ENCODE measurements at regions not wholly inside any gene's neighbourhood (a gene's known extent, or its start where the extent isn't known, plus 50 kb on each side); places are given as distances from the start of the nearest gene placed in this dataset.
A peak's percentile ranks its signal among the peaks of the same experiment; 100 is the strongest.

GRCh38 chr6:88378639-88379038 is 212.5 kb upstream of the CNR1 start:
- DNase-seq = no peak

DNA sequence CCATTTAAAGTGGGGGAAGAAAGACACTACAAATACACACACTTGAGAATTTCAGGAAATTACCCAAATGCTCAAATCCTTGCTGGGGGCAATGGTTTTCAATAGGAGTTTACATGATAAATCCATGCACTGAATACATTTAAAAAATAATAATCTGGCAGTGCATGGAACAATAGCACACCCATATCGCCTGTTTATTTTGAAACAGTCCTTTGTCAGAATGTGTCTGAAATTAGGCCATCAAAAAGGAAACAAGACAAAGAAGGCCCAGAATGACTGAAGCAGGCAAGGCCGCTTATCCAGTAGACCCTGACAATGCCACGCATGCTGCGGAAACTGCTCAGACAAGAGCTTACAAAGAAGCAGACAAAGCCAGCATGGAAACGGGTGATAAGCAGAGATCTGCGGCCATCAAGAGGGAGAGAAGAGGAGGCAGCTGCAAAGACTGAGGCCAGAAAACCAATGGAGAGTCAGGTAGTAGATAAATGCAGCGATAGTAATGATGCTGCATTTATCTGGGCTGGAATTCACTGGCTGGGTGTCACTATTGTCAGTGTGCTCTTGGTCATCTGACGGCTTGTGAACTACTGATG is 211.9 kb upstream of the CNR1 start:
- no peak for DNase-seq

DNA sequence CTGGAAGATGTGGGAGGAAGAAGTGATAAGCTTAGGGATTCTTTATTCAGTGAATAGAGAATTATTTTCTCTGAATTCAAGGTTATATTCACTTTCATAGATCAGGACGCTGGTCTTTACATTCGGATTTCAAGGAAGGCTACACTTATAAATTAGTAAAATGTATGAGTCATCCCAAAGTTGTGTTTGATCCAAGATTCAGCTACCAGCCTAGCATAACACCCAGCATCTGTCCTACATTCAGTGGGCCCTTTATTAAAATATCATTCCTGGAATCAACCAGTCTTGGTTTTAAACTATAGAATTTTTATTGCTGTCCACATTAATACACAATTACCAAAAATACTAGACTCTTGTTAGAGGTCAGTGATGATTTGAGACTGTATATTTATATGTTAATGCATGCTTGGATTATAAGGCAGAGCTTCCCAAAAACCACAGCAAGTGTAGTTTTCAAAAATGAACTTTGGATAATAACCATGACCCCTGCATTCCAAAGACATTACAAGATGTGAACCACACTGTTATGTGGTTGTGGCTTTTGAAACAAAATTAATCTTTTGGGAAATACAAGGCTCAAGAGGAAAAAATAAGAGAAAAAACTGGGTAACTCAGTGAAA is 210.7 kb upstream of the CNR1 start:
- DNase-seq = no peak

DNA sequence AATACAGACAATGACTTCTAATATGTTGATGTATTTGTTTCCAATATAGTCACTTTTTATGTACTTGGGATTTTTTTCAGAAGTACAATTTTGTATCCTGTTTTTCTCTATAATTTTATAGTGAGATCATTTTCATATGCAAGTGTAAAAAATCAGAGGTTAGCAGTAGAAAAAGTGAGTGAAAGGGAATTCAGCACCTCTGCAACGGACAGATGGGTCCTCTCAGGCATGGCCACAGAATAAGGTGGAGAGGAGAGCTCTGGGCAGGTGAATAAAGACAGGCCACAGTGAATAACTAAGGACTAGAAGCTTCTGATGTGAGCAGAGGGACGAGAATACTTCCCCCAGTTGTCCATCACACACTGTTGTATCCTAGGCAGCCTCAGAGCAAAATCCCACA is 210.1 kb upstream of the CNR1 start:
- no peak for DNase-seq

GRCh38 chr6:88374553-88374952 is 208.4 kb upstream of the CNR1 start:
- no peak for DNase-seq

DNA sequence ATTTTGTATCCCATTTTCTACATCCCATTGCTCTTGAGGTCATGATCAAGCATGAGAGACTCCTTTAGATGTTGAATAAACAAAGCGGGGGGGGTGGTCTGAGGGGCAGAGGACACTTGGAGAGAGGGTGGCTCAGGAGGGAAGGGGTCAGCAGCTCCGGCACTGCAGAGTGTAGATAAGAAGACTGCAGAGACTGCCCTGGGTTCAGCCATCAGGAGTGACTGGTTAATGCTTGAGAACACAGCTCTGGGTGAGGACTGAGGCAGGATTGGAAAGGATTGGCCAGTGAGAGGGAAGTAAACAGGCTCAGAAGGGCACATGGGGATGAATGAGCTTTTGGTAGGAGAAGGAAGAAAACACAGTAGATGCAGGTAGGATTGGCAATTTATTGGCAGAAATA is 205.3 kb upstream of the CNR1 start:
- DNase-seq = no peak

DNA sequence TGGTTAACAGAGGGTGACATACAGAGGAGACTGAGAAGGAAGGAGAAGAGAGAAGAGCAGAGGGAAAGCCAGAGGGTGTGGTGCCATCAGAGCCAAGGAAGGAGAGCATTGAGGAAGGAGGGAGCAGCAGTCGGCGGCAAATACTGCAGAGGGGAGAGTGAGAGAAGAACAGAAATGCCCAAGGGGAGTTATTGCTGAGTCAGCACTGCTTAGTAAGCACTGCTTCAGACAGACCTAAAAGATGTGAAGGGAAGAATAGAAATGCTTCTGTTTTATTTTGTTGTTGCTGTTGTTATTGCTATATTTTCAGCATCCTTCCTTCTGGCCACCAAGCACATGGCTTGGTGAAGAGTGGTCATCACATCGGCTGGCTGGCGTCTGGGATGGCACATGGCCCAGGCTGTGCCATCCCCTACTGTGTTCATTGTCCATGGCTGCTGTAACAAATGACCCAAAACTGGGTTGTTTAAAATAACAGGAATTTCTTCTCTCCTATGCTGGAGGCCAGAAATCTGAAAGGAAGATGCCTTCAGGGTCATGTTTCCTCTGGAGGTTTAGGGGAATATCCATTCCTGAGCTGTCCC is 204.1 kb upstream of the CNR1 start:
- DNase-seq = no peak

GRCh38 chr6:88369262-88369661 is 203.1 kb upstream of the CNR1 start:
- no peak for DNase-seq

- DNase-seq = no peak
Measured at GRCh38 chr6:88368071-88368787, 202.1 kb upstream of the CNR1 start.

DNA sequence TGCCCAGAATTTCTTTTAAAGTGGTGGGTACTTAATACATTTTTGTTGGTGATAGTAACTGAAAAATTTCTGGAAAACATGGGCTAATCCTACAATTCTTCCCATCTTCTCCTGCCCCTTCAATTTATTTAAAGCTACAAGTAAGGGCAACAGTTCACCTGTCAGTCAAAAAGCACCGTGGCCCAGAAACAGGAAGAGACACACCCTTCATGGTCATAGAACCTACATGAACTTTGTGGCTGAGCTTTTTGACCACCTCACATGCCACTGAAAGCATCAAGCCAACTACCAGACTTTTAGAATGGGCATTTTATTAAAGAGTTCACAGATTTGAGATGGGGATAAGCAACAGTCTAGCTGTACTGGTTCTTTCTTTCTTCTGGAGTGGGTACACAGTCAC is 201.1 kb upstream of the CNR1 start:
- no peak for DNase-seq

- no peak for DNase-seq
Measured at GRCh38 chr6:88366672-88367071, 200.5 kb upstream of the CNR1 start.

DNA sequence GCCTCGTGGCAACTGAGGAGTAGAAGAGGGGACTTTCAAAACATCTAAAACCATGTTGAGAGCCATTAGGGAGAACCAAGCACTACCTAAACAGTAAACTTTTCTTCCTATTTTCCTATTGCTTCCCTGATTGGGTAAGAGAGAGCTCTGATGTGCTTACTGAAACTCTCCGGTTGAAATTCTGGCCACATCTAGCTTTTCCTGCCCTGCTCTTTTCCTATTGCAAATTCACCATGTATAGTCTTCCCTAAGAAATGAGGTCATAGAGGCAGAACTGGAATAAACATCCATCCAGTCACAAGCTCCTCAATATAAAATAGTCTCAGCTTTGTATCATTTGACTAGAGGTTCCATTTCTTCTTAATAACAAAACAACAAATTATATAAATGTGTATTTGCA is 199.5 kb upstream of the CNR1 start:
- no peak for DNase-seq

DNA sequence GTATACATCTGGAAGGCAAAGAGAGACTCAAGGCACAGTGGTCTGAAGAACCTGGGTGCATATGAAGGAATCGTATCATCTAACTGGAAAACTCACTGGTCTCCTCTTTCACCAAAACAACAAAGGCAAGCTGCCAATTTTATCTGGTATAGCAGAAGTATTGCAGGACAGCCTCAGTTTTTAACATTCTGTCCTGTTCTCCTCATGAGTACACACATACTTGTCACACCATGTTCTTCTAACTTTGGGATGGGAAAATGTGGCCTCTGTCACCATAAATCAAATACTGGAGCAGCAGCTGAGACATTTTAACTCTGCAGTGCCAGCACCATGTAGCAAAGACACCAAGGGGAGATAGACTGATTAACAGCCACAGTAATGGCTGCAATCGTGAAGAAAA is 199.1 kb upstream of the CNR1 start:
- no peak for DNase-seq

DNA sequence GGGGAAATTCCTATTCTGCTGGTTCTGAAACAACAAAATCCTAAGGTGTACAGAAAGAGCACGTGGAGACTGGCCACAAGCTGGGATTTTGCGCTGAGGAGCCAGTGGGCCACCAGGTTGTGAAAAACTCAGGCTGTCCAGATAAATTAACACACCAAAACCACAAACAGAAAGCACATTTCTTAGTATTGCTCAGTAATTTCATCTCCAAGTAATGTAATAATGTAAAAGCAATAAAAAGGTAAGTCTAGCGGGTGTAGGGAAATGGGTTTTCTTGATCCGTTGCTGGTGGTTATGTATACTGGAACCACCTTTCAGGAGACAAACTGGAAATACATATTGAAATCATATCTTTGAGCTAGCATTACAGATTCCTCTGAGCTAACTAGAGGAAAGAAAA is 195.6 kb upstream of the CNR1 start:
- DNase-seq = no peak

GRCh38 chr6:88361298-88361697 is 195.2 kb upstream of the CNR1 start:
- DNase-seq = no peak

DNA sequence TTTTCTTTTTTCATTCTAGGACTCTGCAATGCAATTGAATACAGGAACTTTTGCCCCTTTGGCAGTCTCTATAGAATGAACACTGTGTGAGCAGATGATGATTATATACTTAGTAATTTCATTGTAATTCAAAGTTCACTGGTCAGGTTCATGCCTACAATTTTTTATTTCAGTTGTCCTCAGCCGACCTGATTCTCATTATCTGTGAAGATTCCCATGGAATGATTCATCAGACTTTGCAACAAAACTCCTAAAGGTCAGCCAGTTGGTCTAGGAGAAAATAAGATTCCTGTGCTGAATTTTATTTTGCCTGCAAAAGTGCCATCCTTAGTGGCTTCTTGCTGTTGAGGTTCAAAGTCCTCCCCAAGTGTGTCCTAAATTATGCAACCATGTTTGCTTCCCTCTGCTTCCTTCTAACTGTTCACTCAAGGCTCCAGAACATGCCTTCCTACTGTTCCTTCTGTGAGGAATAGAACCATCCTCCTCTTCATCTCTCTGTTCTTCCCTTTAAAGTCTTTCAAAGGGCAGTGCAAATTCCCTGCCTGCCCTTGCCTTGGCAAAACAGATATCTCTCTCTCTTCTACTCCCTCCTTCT is 194.2 kb upstream of the CNR1 start:
- no peak for DNase-seq

GRCh38 chr6:88359530-88360202 is 193.5 kb upstream of the CNR1 start:
- DNase-seq = peak; percentile 21

GRCh38 chr6:88358846-88359245 is 192.7 kb upstream of the CNR1 start:
- DNase-seq = no peak

GRCh38 chr6:88349511-88349910 is 183.4 kb upstream of the CNR1 start:
- DNase-seq = no peak

- DNase-seq = no peak
Measured at GRCh38 chr6:88342336-88342735, 176.2 kb upstream of the CNR1 start.

DNA sequence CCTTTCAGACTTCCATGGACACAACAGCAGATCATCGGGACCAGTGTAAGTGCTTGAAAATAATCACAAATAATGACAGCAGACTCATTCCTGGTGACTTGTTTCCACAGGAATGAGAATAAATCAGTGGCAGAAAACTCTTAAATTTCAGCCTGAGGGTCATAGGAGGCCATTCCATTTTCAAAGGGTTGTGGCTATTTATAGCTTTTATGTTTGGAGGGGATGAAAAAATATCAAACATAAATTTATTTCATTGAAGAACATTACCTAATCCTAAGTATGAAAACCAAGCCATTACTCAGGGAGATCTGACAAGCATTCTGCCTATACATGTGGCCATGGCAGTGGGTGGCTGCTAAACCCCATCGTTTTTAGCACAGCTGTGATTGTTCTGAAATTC is 173.6 kb upstream of the CNR1 start:
- no peak for DNase-seq

DNA sequence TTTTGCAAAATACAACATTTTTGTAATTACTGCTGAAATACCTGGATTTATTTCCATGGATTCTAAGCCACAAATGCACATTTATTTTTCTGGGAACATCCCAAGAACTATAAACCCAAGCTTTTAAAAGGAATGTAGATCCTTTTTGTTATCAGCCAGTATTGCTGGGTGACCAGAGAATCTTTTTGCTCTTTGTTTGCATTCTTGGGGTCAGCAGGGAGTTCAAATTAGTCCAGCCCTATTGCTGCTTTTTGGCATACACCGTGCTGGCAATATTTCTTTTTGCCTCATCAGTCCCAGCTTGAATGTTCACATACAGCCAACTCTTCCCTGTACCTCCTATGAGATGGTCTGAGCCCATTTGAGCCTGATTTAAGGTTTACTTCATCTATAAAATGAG is 155.2 kb upstream of the CNR1 start:
- DNase-seq = no peak

GRCh38 chr6:88311561-88311960 is 145.4 kb upstream of the CNR1 start:
- no peak for DNase-seq
